CD14-positive monocyte (primary cell): ENCODE measurements at regions not wholly inside any gene's neighbourhood (a gene's known extent, or its start where the extent isn't known, plus 50 kb on each side); places are given as distances from the start of the nearest gene placed in this dataset.

Source experiments
- DNase-seq, 3 donors: peaks; one replicate each; pipeline ENCODE4 v3.0.0-alpha.2; 2011 to 2022
- H2AFZ ChIP-seq: 2 replicates; pipeline ENCODE4 v1.6.0; 2012; ENCODE audit warnings: mild to moderate bottlenecking, low read depth, low read length, inconsistent platforms; ENCODE audit not compliant: insufficient read depth, poor library complexity, severe bottlenecking
- H3K27ac ChIP-seq, 2 donors: 1 replicate in 1 of 2; 2 replicates in 1 of 2; pipeline ENCODE4 v1.5.1; 2012 to 2013; ENCODE audit warnings: low read length in 2 of 2, control low read depth in 1 of 2, inconsistent platforms in 1 of 2, low read depth in 1 of 2, mild to moderate bottlenecking in 1 of 2
- H3K27me3 ChIP-seq, 2 donors: one replicate each; pipeline versions ENCODE4 v1.6.0 to v1.6.1; 2011 to 2013; ENCODE audit warnings: low read length in 2 of 2; ENCODE audit not compliant: control insufficient read depth in 2 of 2, insufficient read depth in 2 of 2
- H3K36me3 ChIP-seq, 2 donors: replicated peaks in 1 of 2; 1 replicate in 1 of 2; 2 replicates in 1 of 2; pipeline versions ENCODE4 v1.5.1 to v1.6.1; 2012 to 2013; ENCODE audit warnings: low read length in 2 of 2, control low read depth in 1 of 2, inconsistent platforms in 1 of 2, mild to moderate bottlenecking in 1 of 2; ENCODE audit not compliant: insufficient read depth in 2 of 2, control insufficient read depth in 1 of 2
- H3K4me1 ChIP-seq, 2 donors: 1 replicate in 1 of 2; 2 replicates in 1 of 2; pipeline versions ENCODE4 v1.5.1 to v1.6.1; 2012 to 2013; ENCODE audit warnings: low read length in 2 of 2, control low read depth in 1 of 2, inconsistent platforms in 1 of 2, mild to moderate bottlenecking in 1 of 2, moderate library complexity in 1 of 2; ENCODE audit not compliant: insufficient read depth in 2 of 2, control insufficient read depth in 1 of 2
- H3K4me2 ChIP-seq: replicated peaks from 2 replicates; pipeline ENCODE3; 2012; ENCODE audit warnings: low read length, moderate library complexity, mild to moderate bottlenecking; ENCODE audit not compliant: poor library complexity, severe bottlenecking; ENCODE audit errors: extremely low read depth
- H3K4me3 ChIP-seq, 3 experiments: fragments of 200-600 bp in 1 of 3; sonication (generic) in 1 of 3; replicated peaks in 1 of 3; 1 replicate in 2 of 3; 2 replicates in 1 of 3; pipeline ENCODE4 v1.5.1; 2011 to 2013; ENCODE audit warnings: low read length in 3 of 3, mild to moderate bottlenecking in 3 of 3, control low read depth in 2 of 3, low read depth in 2 of 3, inconsistent platforms in 1 of 3, moderate library complexity in 1 of 3
- H3K79me2 ChIP-seq: 2 replicates; pipeline ENCODE4 v1.6.0; 2012; ENCODE audit warnings: mild to moderate bottlenecking, control low read depth, inconsistent platforms, low read length, moderate library complexity; ENCODE audit not compliant: insufficient read depth
- H3K9ac ChIP-seq: 2 replicates; pipeline ENCODE4 v1.6.0; 2017; ENCODE audit warnings: low read length, mild to moderate bottlenecking; ENCODE audit not compliant: insufficient read depth, poor library complexity, severe bottlenecking
- H3K9me3 ChIP-seq, 2 donors: replicated peaks in 1 of 2; 1 replicate in 1 of 2; 2 replicates in 1 of 2; pipeline versions ENCODE4 v1.5.1 to v1.6.1; 2012 to 2013; ENCODE audit warnings: low read length in 2 of 2, control low read depth in 1 of 2; ENCODE audit not compliant: control insufficient read depth in 1 of 2, insufficient read depth in 1 of 2
- H4K20me1 ChIP-seq: 2 replicates; pipeline ENCODE4 v1.6.0; 2012; ENCODE audit warnings: mild to moderate bottlenecking, low read length, control low read depth, moderate library complexity; ENCODE audit not compliant: insufficient read depth
- H3K27ac Mint-ChIP-seq, 7 donors: one replicate each; pipeline ENCODE4 v1.8.0; 2020; ENCODE audit warnings: mild to moderate bottlenecking in 7 of 7, mixed read lengths in 7 of 7, moderate library complexity in 6 of 7, inconsistent platforms in 2 of 7
- H3K27me3 Mint-ChIP-seq, 3 donors: one replicate each; pipeline ENCODE4 v1.8.0; 2021 to 2022; ENCODE audit warnings: low read depth in 3 of 3, mild to moderate bottlenecking in 3 of 3, mixed read lengths in 3 of 3, moderate library complexity in 3 of 3, inconsistent platforms in 1 of 3
- H3K36me3 Mint-ChIP-seq, 2 donors: one replicate each; pipeline ENCODE4 v1.8.0; 2020; ENCODE audit warnings: mixed read lengths in 2 of 2, inconsistent platforms in 1 of 2, mild to moderate bottlenecking in 1 of 2
- H3K4me1 Mint-ChIP-seq: one replicate; pipeline ENCODE4 v1.8.0; 2020; ENCODE audit warnings: mild to moderate bottlenecking, mixed read lengths
- H3K4me3 Mint-ChIP-seq, 2 donors: one replicate each; pipeline ENCODE4 v1.8.0; 2020; ENCODE audit warnings: mild to moderate bottlenecking in 2 of 2, mixed read lengths in 2 of 2, moderate library complexity in 1 of 2
- H3K9me3 Mint-ChIP-seq, 7 donors: one replicate each; pipeline ENCODE4 v1.8.0; 2020 to 2022; ENCODE audit warnings: mixed read lengths in 7 of 7, mild to moderate bottlenecking in 6 of 7, moderate library complexity in 6 of 7, inconsistent platforms in 2 of 7
- WGBS: methylation state at CpG from one replicate; pipeline ENCODE4 v1.1.5; 2013; ENCODE audit warnings: missing lambda C conversion rate; ENCODE audit not compliant: insufficient coverage; 5-methylcytosine and 5-hydroxymethylcytosine counted together
- intact Hi-C, 2 donors: fragments of 100-400 bp; cut with micrococcal nuclease; formaldehyde crosslinking; loops; one replicate each; pipeline versions ENCODE4 v1.15.0 to v1.15.1; 2023
- TF ChIP-seq, protein P1 (sequence below): fragments of 200-600 bp; IDR thresholded peaks from one replicate; pipeline ENCODE4 v1.8.0; 2022; ENCODE audit warnings: antibody characterized with exemption, mild to moderate bottlenecking

DNA sequence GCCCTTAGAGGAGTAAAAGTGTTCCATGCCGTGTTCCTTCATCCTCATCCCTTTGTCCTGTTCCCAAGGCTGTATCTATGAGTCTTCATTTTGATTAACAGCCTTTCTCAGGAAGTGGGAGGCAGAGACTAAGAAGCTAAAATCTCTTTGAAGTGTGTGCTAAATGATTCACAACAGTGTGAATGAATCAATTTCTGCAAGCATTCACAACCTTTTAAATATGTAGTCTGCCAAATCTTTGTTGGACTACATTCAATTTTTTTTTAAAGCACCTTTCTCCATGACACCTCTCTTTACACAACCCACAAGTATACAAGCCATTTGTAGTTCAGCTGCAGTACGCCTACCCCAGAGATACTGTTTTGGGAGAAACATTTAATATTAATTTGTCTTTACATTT is 408.6 kb upstream of the FANCL start:
- no peak overlapping the region for H3K27ac ChIP-seq
- H3K9me3 ChIP-seq = no peaks in the 10 kb centered on the region
- TF ChIP-seq, protein P1, sequence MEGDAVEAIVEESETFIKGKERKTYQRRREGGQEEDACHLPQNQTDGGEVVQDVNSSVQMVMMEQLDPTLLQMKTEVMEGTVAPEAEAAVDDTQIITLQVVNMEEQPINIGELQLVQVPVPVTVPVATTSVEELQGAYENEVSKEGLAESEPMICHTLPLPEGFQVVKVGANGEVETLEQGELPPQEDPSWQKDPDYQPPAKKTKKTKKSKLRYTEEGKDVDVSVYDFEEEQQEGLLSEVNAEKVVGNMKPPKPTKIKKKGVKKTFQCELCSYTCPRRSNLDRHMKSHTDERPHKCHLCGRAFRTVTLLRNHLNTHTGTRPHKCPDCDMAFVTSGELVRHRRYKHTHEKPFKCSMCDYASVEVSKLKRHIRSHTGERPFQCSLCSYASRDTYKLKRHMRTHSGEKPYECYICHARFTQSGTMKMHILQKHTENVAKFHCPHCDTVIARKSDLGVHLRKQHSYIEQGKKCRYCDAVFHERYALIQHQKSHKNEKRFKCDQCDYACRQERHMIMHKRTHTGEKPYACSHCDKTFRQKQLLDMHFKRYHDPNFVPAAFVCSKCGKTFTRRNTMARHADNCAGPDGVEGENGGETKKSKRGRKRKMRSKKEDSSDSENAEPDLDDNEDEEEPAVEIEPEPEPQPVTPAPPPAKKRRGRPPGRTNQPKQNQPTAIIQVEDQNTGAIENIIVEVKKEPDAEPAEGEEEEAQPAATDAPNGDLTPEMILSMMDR = no peak
- Mint-ChIP-seq H3K4me1 (peaks cover 4% of the 10 kb centered on the region), H3K27me3 (no peaks in the 10 kb centered on the region), H3K4me3 (no peak overlapping the region), H3K27ac (no peak overlapping the region), H3K9me3 (peaks cover 0 to 3% (median 0%) of the 10 kb centered on the region in 7 donors), H3K36me3 (no peaks in the 10 kb centered on the region)
- intact Hi-C loops = no loop called here
- H3K27me3 ChIP-seq = no peaks in the 10 kb centered on the region
- H3K4me2 ChIP-seq = no peak overlapping the region
- no peak overlapping the region for H2AFZ ChIP-seq
- no peak overlapping the region for H3K9ac ChIP-seq
- no peaks in the 10 kb centered on the region for H3K79me2 ChIP-seq
- DNase-seq = no peak
- no peaks in the 10 kb centered on the region for H3K36me3 ChIP-seq
- no peaks in the 10 kb centered on the region for H3K4me1 ChIP-seq
- no peak overlapping the region for H3K4me3 ChIP-seq
- no CpG with 5 or more reads among the region's 2 CpGs for WGBS
- no peaks in the 10 kb centered on the region for H4K20me1 ChIP-seq

DNA sequence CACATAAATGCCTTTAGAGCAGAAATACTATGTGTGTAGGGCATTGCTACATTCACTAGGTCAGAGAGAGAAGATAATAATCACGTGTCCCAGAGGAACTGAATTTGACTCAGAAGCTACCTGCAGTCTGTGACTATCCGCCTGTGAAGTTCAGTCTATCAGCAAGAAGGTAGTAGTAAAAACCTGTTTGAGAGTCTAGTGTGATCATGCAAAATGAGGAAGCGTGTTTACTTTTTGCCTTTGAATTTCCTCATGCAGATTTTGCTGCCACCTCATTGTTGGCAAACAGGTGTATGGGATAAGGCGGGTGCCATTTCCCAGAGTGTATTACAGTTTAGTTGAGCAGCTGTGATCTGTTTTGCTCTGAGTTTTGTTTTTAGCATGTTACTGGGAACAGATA is 403.9 kb upstream of the FANCL start:
- Histone ChIP-seq H3K9me3 (no peaks in the 10 kb centered on the region), H3K36me3 (no peaks in the 10 kb centered on the region), H3K4me2 (no peak overlapping the region), H3K4me1 (no peaks in the 10 kb centered on the region), H2AFZ (no peak overlapping the region), H3K27ac (no peak overlapping the region), H3K4me3 (no peak overlapping the region), H3K79me2 (no peaks in the 10 kb centered on the region), H3K9ac (no peak overlapping the region), H4K20me1 (no peaks in the 10 kb centered on the region), H3K27me3 (no peaks in the 10 kb centered on the region)
- H3K4me1 Mint-ChIP-seq = peaks cover 4% of the 10 kb centered on the region
- 54% methylated on average over 4 of the region's 4 CpGs for WGBS
- intact Hi-C loops = no loop called here
- H3K36me3 Mint-ChIP-seq = no peaks in the 10 kb centered on the region
- DNase-seq = no peak
- no peaks in the 10 kb centered on the region for H3K9me3 Mint-ChIP-seq
- H3K27ac Mint-ChIP-seq = no peak overlapping the region
- TF ChIP-seq, protein P1 = no peak
- H3K4me3 Mint-ChIP-seq = no peak overlapping the region
- no peaks in the 10 kb centered on the region for H3K27me3 Mint-ChIP-seq
